ENCODE measurements at regions not wholly inside any gene's neighbourhood (a gene's known extent, or its start where the extent isn't known, plus 50 kb on each side); places are given as distances from the start of the nearest gene placed in this dataset.

DNA sequence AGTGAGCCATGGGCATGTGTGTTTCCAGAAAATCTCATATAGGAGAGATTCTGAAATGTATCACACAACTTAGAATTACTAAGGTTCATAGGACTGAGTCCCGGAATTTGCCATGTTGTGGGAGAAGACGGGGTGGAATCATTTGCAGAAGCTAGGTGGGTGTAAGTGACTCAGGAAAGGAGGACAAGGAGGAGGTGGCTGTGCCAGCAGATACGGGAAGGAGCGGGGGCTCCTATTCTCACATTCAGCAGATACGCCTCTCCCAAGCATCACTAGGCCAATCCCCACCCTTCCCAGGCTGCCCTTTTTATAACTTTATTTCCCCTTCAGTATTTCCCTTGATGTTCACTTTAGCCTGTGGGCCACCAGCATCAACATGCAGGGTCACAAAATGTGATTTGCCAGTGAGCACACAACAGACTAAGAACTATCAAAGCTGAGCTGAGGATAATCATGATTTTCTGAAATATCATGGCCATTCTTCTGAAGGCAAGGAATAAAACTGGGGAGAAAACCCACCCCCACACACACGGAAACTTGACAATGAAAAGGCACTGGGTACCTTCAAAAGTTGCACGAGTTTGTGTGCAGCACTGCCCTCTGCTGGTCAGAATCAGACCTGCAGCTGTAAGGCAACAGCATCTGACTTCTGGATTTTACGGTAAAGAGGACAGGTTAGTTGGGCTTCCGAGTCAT, 133.2 kb downstream of the MTX3 start:
- TF ChIP-seq, protein P1, sequence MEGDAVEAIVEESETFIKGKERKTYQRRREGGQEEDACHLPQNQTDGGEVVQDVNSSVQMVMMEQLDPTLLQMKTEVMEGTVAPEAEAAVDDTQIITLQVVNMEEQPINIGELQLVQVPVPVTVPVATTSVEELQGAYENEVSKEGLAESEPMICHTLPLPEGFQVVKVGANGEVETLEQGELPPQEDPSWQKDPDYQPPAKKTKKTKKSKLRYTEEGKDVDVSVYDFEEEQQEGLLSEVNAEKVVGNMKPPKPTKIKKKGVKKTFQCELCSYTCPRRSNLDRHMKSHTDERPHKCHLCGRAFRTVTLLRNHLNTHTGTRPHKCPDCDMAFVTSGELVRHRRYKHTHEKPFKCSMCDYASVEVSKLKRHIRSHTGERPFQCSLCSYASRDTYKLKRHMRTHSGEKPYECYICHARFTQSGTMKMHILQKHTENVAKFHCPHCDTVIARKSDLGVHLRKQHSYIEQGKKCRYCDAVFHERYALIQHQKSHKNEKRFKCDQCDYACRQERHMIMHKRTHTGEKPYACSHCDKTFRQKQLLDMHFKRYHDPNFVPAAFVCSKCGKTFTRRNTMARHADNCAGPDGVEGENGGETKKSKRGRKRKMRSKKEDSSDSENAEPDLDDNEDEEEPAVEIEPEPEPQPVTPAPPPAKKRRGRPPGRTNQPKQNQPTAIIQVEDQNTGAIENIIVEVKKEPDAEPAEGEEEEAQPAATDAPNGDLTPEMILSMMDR (IDR thresholded peaks at IDR 0.05; ENCODE audit: low read length, missing control alignments): peak; percentile 99
- no peak overlapping the region for H3K4me3 ChIP-seq (replicated peaks; ENCODE audit: low read depth, low read length)
- DNase-seq (ENCODE audit: low read depth): peak; percentile 74

DNA sequence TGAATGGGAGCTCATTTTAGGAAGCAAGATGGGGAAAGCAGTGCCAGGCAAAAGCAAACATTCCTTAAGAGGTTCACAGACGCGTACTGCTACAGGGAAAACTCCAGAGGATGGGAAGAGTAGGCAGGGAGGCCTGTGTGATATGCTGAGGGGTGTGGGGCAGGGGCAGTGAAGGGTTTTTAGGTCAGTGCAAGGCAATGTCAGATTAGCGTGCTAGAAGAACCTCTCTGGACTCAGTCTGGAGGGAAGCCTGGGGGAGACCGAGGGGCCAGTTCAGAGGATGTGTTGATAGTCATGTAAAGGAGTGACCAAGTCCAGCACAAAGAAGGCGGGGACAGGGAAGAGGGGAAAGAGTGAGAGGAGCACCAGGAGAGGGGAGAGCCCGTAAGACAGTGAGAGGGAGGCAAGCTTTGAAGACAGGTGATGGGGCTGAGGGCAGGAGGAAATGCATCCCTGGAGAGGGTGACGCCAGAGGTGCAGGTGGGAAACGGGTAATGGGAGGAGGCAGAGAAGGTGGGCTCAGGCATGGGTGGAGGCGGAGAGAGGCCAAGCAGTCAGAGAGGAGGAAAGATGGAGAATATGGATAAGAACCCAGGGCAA, 134.5 kb downstream of the MTX3 start:
- no peak for DNase-seq (ENCODE audit: low read depth)
- H3K4me3 ChIP-seq (replicated peaks; ENCODE audit: low read depth, low read length): no peak overlapping the region
- TF ChIP-seq, protein P1 (IDR thresholded peaks at IDR 0.05; ENCODE audit: low read length, missing control alignments): no peak

DNA sequence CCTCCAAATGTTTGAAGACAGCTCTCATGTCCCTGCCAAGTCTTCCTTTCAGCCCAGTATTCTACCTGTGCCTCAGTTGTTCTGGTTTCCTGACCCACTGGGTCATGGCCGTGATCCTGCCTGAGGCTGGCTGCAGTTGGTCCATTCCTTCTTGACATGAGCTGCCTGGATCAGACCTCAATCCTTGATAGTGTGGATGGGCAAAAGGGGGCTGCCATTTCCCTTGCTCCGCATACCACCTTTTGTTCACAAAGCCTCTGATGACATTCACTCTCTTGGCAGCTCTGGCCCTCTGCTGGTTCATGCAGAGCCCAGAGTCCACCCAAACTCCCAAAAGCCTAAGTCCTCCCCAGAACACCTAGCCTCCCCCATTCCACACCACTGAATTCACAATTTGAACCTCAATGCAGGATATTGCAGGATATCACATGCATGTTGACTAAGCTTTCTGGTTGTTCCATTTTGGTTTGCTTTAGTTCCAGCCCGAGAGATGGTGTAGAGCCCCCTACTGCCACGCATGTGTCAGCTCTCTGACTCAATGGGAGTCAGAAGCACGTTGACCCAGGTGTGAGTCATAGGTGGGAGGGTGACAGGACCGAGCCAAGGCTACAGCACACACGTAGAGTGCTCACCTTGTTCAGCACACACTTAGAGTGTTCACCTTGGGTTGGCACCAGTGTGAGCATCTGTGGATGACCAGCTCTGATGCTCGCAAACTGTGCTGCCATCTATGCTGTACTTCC, 137.2 kb downstream of the MTX3 start:
- H3K4me3 ChIP-seq (replicated peaks; ENCODE audit: low read depth, low read length): no peak overlapping the region
- no peak for DNase-seq (ENCODE audit: low read depth)
- TF ChIP-seq, protein P1 (IDR thresholded peaks at IDR 0.05; ENCODE audit: low read length, missing control alignments): no peak

DNA sequence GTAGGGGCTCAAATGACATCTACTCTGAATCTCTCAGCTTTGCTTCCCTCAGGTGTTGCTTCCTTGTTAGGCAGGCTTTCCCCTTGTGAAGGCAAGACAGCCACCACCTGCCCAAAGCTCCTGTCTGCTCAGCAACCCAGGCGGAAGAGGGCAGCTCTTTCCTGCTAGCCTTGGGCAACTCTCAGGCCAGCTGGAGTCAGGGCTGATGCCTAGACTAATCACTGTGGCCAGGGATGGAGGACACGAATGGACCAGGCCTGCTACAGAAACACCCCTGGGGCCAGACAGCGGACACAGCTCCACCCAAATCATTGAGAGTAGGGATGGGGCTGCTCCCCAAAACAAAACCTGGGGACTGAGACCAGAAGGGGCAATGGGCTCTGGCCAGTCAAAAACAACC, 138.0 kb downstream of the MTX3 start:
- DNase-seq (ENCODE audit: low read depth): no peak
- TF ChIP-seq, protein P1 (IDR thresholded peaks at IDR 0.05; ENCODE audit: low read length, missing control alignments): no peak
- no peak overlapping the region for H3K4me3 ChIP-seq (replicated peaks; ENCODE audit: low read depth, low read length)

DNA sequence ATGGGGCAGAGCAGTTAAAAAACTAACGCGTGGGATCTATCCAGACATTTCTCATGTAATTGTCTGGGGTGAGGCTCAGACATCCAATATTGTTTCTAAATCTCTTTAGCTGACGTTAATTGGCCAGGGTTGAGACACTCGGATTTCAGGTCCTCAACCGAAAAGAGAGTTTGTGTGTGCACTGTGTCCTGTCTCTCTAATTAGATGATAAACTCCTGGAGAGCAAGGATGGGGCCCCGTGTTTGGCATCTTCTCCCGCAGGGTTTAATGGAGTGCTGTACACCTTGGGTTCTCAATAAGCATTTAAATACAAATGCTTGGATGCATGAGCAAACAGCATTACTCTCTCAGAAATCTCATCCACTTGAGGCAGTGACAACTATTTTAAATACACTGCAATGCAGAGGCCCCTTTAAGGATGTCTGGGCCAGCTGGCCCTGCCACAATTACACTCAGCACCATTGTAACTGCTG, 139.6 kb downstream of the MTX3 start:
- no peak overlapping the region for H3K4me3 ChIP-seq (replicated peaks; ENCODE audit: low read depth, low read length)
- no peak for DNase-seq (ENCODE audit: low read depth)

DNA sequence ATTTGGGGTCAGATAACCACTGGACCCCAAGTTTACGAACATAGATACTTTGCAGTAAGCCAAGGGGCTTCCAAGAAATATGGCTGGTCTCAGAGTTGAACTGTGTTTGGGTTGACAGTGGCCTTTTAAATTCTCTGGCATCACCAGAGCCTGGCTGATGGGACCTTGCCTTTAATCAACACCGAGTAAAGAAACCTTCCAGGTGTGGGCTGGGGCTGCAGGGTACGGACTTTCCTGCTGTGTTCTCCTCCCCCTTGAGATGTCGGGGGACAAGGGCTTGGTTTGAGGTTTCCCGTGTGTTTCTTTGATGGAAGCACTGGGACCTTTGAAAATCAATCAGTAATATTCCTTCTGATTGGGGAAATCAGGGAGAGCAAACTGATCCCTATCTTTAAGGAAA, 140.1 kb downstream of the MTX3 start:
- DNase-seq (ENCODE audit: low read depth): no peak
- TF ChIP-seq, protein P1 (IDR thresholded peaks at IDR 0.05; ENCODE audit: low read length, missing control alignments): no peak
- H3K4me3 ChIP-seq (replicated peaks; ENCODE audit: low read depth, low read length): no peak overlapping the region

More for the DNA sequence above, 139.6 kb downstream of the MTX3 start:
- TF ChIP-seq, protein P1 (IDR thresholded peaks at IDR 0.05; ENCODE audit: low read length, missing control alignments): no peak

Data from fibroblast of pulmonary artery (primary cell).